CD4-positive, alpha-beta T cell treated with Interleukin-17A for 4 hours (primary cell): ENCODE measurements at regions not wholly inside any gene's neighbourhood (a gene's known extent, or its start where the extent isn't known, plus 50 kb on each side); places are given as distances from the start of the nearest gene placed in this dataset.

Experiments used
- DNase-seq: peaks from one replicate; pipeline ENCODE4 v3.0.0-alpha.2; 2020; ENCODE audit warnings: mixed read lengths

DNA sequence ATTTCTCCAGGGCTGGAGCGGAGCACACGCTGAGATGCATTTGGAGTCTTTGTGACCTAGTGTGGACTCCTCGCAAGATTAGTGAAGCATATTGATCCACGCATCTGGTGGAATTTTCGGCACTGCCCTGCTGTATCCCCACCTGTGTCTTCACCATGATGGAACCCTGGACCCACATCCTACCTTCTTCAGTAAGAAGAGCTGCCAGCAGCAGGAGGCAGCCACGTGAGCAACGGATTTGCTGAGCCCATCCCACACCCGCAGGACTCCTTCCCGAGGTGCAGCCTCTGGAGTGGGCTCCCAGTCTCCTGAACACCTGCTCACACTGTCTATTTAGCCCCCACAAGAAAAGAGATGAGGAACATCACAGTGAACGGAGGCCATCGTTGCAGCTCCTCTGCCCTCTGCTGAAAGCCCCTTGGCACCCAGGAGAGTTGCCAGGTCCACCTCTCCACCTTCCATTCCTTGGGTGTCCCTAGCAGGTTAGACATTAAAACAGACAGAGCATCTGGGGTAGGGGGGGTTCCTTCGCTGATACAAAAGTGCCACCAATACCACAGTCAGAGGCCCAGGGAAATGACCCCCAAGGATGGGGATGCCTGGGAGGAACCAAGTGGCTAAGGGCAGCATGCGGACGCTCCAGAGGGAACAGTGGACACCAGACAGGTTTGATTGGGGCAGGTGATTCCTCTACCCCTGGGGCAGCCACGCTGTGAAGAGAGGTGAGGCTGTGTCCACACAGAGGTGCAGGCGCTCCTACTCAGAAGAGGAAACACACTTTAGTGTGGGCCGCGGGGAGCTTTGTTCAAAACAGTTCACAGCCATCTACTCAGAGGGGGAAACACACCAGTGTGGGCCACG, 302.8 kb upstream of the SALL3 start:
- no peak for DNase-seq

DNA sequence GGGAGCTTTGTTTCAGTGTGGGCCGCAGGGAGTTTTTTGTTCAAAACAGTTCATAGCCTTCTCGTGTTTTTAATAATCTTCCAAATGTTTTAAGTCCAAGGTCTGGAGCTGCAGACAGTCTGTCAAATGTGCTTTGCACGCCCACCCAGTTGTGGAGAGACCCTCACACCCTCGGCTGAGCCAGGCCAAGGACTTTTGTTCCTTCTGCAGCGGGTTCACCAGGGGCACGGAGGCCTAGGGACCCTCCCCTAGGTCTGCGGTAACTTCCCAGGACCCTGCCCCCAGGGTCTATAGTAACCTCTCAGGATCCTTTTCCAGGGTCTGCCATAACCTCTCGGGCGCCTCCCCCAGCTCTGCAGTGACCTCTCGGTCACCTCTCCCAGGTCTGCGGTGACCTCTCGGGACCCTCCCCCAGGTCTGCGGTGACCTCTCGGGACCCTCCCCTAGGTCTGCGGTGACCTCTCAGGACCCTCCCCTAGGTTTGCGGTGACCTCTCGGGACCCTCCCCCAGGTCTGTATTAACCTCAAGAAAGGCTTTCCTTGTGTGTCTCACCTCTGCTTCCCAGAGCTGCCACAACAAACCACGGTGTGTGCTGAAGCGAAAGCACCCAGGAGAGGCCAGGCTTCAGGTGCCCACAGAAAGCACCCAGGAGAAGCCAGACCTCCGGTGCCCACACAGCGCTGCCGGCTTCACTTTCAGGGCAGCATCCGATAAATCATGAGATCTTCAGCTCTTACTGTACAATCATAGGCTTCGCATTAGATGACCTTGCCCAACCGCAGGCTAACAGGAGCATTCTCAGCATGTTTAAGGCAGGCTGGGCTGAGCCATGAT, 301.9 kb upstream of the SALL3 start:
- no peak for DNase-seq

- no peak for DNase-seq
Measured at GRCh38 chr18:78678318-78678695, 301.3 kb upstream of the SALL3 start.

- no peak for DNase-seq
Measured at GRCh38 chr18:78679031-78679430, 300.6 kb upstream of the SALL3 start.

DNA sequence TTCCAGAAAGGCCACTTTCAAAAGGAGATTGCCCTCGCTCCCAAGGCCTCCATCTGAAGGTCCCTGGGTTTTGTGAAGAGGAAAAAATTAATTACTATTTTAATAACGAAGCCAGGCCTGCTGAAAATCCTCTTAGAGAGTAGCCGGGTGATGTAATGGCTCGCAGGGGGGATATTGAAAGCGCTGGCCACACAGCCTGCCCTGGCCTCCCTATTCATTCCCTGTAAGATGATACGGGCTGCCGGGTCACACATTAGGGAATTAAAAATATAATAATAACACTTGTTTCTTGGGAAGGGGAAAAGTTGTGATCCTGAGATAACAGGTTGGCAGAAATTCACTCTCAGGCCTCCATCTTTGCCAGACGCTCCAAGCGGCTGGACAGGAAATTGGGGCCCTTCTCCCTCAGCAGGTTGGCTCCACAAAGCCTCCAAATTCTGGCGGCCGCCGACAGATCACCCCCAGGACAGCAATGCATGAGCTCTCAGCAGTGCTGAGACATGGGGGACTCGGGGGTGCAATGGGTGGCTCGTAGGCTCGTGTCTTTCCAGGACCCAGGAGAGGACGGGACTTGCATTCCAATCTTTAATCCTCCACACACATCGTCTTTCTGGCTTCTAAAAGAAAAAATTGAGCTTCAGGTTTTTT, 299.9 kb upstream of the SALL3 start:
- no peak for DNase-seq

- DNase-seq = no peak
Measured at GRCh38 chr18:78681396-78681795, 298.2 kb upstream of the SALL3 start.

GRCh38 chr18:78681934-78682333, 297.7 kb upstream of the SALL3 start:
- DNase-seq = no peak

- no peak for DNase-seq
Measured at GRCh38 chr18:78682716-78683115, 296.9 kb upstream of the SALL3 start.

GRCh38 chr18:78683191-78684010, 296.2 kb upstream of the SALL3 start:
- DNase-seq = no peak

DNA sequence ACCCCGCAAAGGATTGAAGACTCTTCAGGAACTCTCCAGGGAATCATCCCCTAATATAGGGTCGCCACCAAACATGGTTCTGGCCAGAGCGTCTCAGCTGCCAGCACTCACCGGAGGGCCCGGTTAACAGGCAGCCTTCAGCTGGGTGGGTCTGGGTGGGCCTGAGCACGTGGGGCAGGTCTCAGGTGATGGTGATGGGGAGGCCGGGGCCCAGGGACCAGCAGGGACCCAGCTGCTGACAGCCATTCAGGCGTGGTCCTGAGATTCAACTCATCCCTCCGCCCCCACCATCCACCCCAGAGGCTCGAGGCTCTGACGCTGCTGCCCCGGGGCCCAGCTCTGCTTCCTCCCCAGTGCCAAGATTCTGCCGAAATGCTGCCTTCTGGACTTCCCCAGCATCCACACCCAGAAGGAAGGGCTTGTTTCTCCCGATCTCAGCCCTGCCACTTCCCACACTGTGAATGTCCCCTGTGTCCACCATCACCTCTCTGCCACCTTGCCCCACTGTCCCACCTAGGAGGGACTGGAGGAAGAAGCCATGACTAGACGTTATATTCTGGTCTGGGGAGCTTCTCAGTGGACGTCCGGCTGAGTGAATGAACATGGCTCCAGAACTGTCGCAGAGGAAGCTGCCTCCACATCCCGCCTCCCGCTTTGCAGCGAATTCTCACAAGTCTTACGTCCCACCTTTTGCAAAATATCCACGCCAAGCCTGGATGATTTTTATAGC, 294.2 kb upstream of the SALL3 start:
- DNase-seq = no peak

- no peak for DNase-seq
Measured at GRCh38 chr18:78685980-78686530, 293.6 kb upstream of the SALL3 start.

DNA sequence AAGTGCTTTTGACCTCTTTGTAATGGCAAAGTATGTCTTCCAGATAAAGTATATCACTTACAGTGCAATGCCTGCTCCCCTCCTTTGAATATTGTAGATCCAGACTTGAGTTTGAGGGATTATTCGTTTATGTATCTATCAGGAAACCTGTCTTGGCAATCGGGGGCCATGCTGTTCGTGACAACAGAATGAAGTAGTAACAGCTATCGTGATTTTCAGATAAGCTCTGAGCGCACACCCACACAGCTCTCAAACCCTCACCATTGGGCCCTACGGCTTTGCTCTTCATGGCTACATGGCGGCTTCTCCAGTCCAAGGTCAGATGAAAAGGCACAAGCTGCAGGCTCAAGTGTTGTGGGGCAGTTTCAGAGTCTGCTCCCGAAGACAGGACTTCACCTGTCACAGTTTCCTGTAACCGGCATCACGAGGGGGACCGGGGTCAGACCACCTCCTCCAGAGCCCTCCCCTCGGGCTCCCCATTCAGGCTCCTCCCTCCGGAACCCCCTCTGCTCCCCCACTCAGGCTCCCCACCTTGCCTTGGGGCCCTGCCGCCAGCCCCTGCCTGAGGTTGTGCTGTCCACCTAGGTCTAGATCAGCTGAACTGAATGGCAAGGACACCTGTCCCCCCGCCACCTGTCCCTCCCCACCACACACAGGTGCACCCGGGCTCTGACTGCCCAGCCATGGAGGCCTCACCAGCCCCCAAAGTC, 292.5 kb upstream of the SALL3 start:
- DNase-seq = no peak

DNA sequence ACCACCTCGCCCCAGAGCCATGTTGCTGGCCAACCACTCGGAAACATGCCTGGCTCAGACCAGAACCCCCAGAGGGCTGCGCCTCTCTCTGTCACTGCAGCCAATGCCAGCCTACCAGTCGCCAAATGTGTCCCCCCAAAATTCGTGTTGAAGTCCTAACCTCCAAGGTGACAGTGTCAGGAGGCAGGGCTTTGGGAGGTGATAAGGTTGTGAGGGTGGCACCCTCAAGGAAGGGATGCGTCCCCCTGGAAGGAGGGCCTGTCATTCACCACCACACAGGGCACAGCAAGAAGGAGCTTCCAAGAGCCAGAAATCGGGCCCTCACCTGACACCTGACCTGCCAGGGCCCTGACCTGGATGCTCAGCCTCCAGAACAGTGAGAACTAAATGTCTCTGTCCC, 291.9 kb upstream of the SALL3 start:
- no peak for DNase-seq

DNA sequence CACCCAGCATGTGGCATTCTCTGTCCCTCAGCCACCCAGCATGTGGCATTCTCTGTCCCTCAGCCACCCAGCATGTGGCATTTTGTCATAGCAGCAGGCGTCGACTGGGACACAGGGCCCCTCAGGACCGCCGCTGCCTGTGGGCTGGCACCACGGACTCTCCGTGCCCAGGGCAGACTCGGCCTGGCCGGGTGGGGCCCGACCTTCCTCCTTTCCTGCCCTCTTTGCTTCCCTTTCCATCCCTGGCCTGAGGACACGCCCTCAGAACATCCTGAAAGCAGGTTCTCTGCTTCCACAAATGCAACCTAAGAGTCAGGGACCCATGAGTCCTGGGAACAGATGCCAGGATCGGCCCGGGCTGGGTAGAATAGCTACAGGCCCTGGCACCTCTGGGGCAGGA, 291.4 kb upstream of the SALL3 start:
- DNase-seq = no peak

DNA sequence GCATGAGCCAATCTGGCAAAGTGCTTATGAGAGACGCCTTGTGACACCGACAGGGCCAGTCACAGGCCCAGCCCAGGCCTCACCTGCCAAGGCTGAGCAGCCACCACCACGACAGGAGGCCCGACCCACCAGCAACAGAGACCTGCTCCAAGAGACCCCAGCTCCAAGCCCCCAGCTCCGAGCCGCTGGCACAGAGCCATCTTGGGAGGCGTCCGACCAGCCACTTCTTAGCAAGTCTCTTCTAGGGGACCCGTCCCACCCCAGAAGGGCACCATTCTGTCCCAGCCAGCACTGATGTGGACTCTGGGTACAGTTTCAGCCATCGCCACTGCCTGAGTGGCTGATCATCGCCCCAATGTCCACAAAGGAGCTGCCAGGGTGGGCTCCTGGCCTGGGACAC, 290.7 kb upstream of the SALL3 start:
- no peak for DNase-seq

- no peak for DNase-seq
Measured at GRCh38 chr18:78689606-78690005, 290.0 kb upstream of the SALL3 start.

DNA sequence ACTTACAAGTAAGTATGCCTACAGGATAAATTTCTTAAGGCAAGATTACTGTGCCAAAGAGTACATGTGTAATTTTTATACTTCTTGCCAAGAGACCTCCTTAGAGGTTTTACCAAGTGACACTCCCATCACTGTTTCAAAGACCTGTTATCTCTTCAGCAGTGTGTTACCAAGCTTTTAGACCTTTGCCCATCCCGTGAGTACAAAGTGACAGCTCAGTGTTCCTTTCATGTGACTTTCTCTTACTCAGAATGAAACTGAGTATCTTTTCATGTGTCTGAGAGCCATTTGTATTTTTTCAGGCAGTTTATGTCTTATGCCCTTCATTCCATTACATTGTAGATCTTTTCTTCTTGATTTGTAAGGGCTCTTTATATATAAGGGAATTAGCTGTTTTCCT, 287.5 kb upstream of the SALL3 start:
- DNase-seq = no peak

- no peak for DNase-seq
Measured at GRCh38 chr18:78693429-78693828, 286.2 kb upstream of the SALL3 start.

- DNase-seq = no peak
Measured at GRCh38 chr18:78696698-78697435, 282.8 kb upstream of the SALL3 start.

DNA sequence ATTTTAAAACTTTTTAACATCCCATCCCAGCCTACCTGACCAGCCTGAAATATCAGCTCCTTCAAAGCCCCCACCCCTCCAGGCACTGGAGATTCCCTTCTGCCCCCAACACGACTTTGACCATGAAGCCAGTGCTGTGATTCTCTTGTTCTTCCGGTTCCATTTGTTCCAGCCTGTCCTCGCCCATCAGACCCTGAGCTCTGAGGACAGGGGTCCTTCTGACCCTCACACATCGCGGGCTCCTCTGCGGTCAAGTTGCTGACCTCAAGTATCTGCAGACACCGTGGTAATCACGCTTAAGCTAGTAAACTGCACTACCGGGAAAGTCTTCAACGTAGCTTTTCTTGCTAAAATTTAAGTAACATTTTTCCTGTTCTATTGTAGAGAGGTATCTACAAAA, 282.2 kb upstream of the SALL3 start:
- DNase-seq = no peak
